Right lobe of liver (tissue), 6 donors: ENCODE measurements at regions not wholly inside any gene's neighbourhood (a gene's known extent, or its start where the extent isn't known, plus 50 kb on each side); places are given as distances from the start of the nearest gene placed in this dataset.
A peak's percentile ranks its signal among the peaks of the same experiment; 100 is the strongest.

Experiments
- ATAC-seq, 4 donors: fragments of 200-7000 bp; cut with Tn5 transposase; one replicate each; pipeline ENCODE4 v1.9.1; 2020; ENCODE audit warnings: mild to moderate bottlenecking in 4 of 4, moderate library complexity in 4 of 4
- DNase-seq, 3 donors: peaks; one replicate each; pipeline ENCODE4 v3.0.0-alpha.2; 2020
- H3K27ac ChIP-seq, 3 donors: fragments of 200-600 bp; one replicate each; pipeline ENCODE4 v1.8.0; 2022
- H3K27me3 ChIP-seq, 2 donors: fragments of 200-600 bp; one replicate each; pipeline ENCODE4 v1.8.0; 2022
- H3K36me3 ChIP-seq, 4 donors: fragments of 200-600 bp; sonication (generic) in 1 of 4; one replicate each; pipeline versions ENCODE4 v1.5.1 to v1.8.0; 2017 to 2022; ENCODE audit warnings: control low read depth in 1 of 4
- H3K4me1 ChIP-seq, 4 donors: fragments of 200-600 bp; sonication (generic) in 1 of 4; one replicate each; pipeline versions ENCODE4 v1.5.1 to v1.8.0; 2017 to 2022; ENCODE audit warnings: control low read depth in 1 of 4
- H3K4me3 ChIP-seq, 3 donors: fragments of 200-600 bp; one replicate each; pipeline ENCODE4 v1.8.0; 2022
- H3K9me3 ChIP-seq, 4 donors: fragments of 200-600 bp; sonication (generic) in 1 of 4; one replicate each; pipeline versions ENCODE4 v1.5.1 to v1.8.0; 2017 to 2022; ENCODE audit warnings: control low read depth in 1 of 4
- POLR2A ChIP-seq: fragments of 450-650 bp; IDR thresholded peaks from one replicate; pipeline ENCODE4 v1.6.1; 2017; ENCODE audit warnings: antibody characterized with exemption, mild to moderate bottlenecking
- WGBS: methylation state at CpG from one replicate; pipeline ENCODE4 v1.1.6; 2018; ENCODE audit warnings: low coverage, low lambda C conversion rate; ENCODE audit not compliant: insufficient coverage; ENCODE audit errors: missing lambda C conversion rate; 5-methylcytosine and 5-hydroxymethylcytosine counted together
- intact Hi-C, 2 donors: fragments of 100-400 bp; cut with DNase I; formaldehyde crosslinking; loops; one replicate each; pipeline versions ENCODE4 v1.11.2 to v1.14.1; 2022
- TF ChIP-seq, protein P1 (sequence below), 4 donors: fragments of 200-600 bp in 3 of 4; fragments of 450-650 bp in 1 of 4; IDR thresholded peaks; one replicate each; pipeline versions ENCODE4 v1.5.1 to v1.8.0; 2016 to 2022; ENCODE audit warnings: antibody characterized with exemption in 4 of 4, mild to moderate bottlenecking in 2 of 4
- donor health status: DM: no; HTN: yes; CAD: no.
- donor health status: DM: no; HTN: no; CAD: no.
- donor health status: DM: no; HTN: no; CAD: no.
- donor health status: DM: no; HTN: yes; CAD: no.
- donor health status: DM: no; HTN: yes; CAD: no.

DNA sequence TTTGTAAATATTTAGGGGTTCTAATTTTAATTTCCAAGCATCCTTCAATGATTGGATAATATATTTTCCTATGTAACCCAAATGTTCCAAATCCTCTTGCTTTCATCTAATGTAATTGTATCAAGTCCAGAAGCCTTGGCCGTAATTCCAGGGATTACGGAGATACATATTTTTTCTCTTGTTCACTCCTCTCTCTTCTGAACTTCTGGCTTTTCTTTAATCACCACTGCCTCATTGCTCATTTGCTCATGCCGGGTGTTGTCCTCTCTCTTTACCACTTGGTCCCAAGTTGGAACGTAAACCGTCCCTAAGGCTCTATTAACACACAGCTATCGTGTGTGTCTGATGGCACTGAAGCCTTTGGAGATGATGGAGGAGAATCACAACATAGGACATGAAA, 188.7 kb upstream of the COL3A1 start:
- ATAC-seq = no peak
- Histone ChIP-seq H3K36me3 (no peaks in the 10 kb centered on the region), H3K4me3 (no peak overlapping the region), H3K9me3 (no peaks in the 10 kb centered on the region), H3K4me1 (no peaks in the 10 kb centered on the region), H3K27me3 (no peaks in the 10 kb centered on the region), H3K27ac (no peak overlapping the region)
- TF ChIP-seq, protein P1, sequence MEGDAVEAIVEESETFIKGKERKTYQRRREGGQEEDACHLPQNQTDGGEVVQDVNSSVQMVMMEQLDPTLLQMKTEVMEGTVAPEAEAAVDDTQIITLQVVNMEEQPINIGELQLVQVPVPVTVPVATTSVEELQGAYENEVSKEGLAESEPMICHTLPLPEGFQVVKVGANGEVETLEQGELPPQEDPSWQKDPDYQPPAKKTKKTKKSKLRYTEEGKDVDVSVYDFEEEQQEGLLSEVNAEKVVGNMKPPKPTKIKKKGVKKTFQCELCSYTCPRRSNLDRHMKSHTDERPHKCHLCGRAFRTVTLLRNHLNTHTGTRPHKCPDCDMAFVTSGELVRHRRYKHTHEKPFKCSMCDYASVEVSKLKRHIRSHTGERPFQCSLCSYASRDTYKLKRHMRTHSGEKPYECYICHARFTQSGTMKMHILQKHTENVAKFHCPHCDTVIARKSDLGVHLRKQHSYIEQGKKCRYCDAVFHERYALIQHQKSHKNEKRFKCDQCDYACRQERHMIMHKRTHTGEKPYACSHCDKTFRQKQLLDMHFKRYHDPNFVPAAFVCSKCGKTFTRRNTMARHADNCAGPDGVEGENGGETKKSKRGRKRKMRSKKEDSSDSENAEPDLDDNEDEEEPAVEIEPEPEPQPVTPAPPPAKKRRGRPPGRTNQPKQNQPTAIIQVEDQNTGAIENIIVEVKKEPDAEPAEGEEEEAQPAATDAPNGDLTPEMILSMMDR (IDR thresholded peaks at IDR 0.05) = no peak
- TF ChIP-seq POLR2A = no peak
- intact Hi-C loops = no loop called here
- 62% methylated on average over 6 of the region's 6 CpGs for WGBS
- DNase-seq = no peak

GRCh38 chr2:188786368-188786841, 187.8 kb upstream of the COL3A1 start:
- H3K4me1 ChIP-seq = no peaks in the 10 kb centered on the region
- H3K27ac ChIP-seq = peak overlapping the region in 2 of 3 donors; percentile 4 to 43
- ATAC-seq (peak in 1 of 4 donors; percentile 16), DNase-seq (no peak)
- H3K36me3 ChIP-seq = no peaks in the 10 kb centered on the region
- 21% methylated on average over 3 of the region's 3 CpGs for WGBS
- H3K9me3 ChIP-seq = no peaks in the 10 kb centered on the region
- intact Hi-C loops = no loop called here
- H3K4me3 ChIP-seq = no peak overlapping the region
- TF ChIP-seq, protein P1 (IDR thresholded peaks at IDR 0.05) = no peak
- no peak for TF ChIP-seq POLR2A
- no peaks in the 10 kb centered on the region for H3K27me3 ChIP-seq

DNA sequence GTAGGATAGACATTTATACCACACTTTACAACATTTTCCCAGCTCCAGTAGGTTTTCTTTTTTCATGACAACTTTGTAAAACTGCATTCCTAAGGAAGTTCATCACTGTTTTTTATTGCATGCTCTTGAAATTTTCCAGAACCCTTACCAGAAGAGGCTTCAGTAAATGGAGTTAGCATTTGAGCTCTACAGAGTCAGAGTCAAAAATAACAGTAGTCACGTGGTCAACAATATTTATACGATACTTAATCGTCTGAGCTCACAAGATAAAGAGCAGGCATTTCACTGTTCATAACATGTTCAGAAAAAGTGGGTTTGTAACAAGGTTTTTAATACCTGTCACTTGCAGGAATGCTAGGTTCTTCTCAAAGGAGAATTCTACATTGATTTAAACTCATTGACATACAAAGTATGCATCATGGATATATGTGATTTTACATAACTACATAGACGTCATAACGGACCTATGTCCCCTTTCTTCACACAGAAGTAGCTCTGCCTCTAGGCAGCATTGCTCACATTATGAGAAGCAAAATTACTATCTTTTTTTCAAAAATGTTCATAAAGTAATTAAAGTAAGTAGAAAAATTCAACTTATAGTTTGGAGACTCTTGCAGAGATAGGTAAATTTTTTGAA, 187.0 kb upstream of the COL3A1 start:
- 39% methylated on average over 5 of the region's 5 CpGs for WGBS
- no peaks in the 10 kb centered on the region for H3K9me3 ChIP-seq
- intact Hi-C loops = no loop called here
- H3K27me3 ChIP-seq = no peaks in the 10 kb centered on the region
- no peaks in the 10 kb centered on the region for H3K36me3 ChIP-seq
- no peaks in the 10 kb centered on the region for H3K4me1 ChIP-seq
- no peak overlapping the region for H3K4me3 ChIP-seq
- ATAC-seq (no peak), DNase-seq (no peak)
- H3K27ac ChIP-seq = peak overlapping the region in 1 of 3 donors; percentile 43
- no peak for TF ChIP-seq POLR2A
- TF ChIP-seq, protein P1 (IDR thresholded peaks at IDR 0.05) = no peak

- intact Hi-C loops = no loop called here
- H3K9me3 ChIP-seq = no peaks in the 10 kb centered on the region
- H3K4me3 ChIP-seq = no peak overlapping the region
- no peaks in the 10 kb centered on the region for H3K27me3 ChIP-seq
- DNase-seq (no peak), ATAC-seq (no peak)
- no peaks in the 10 kb centered on the region for H3K4me1 ChIP-seq
- 15% methylated on average over 3 of the region's 3 CpGs for WGBS
- no peaks in the 10 kb centered on the region for H3K36me3 ChIP-seq
- TF ChIP-seq, protein P1 (IDR thresholded peaks at IDR 0.05) = no peak
- no peak for TF ChIP-seq POLR2A
- H3K27ac ChIP-seq = no peak overlapping the region
Measured at GRCh38 chr2:188787658-188788240, 186.4 kb upstream of the COL3A1 start.
